NOMO-1 treated with dmso at 0.1 percent for 144 hours (cell line): ENCODE measurements at regions not wholly inside any gene's neighbourhood (a gene's known extent, or its start where the extent isn't known, plus 50 kb on each side); places are given as distances from the start of the nearest gene placed in this dataset.
"Not testable (repeated sequence)": the region's sequence is repeated elsewhere in the genome, so short reads cannot be mapped to it uniquely, and the experiment has no call there.

Experiments used
- DNase-seq: peaks from one replicate; lab custom pipeline; 2025; ENCODE audit not compliant: unreplicated experiment; lab: John Stamatoyannopoulos, UW

- no peak for DNase-seq
Measured at GRCh38 chr10:36574207-36574606, 551.2 kb upstream of the ANKRD30A start.

GRCh38 chr10:36573246-36573645 is 552.2 kb upstream of the ANKRD30A start:
- no peak for DNase-seq

GRCh38 chr10:36564433-36564832 is 561.0 kb upstream of the ANKRD30A start:
- DNase-seq: no peak

GRCh38 chr10:36559412-36560400 is 565.7 kb upstream of the ANKRD30A start:
- DNase-seq: no peak

GRCh38 chr10:36556468-36556867 is 568.9 kb upstream of the ANKRD30A start:
- DNase-seq: no peak

GRCh38 chr10:36555036-36555435 is 570.4 kb upstream of the ANKRD30A start:
- no peak for DNase-seq

GRCh38 chr10:36547965-36548364 is 577.4 kb upstream of the ANKRD30A start:
- DNase-seq: no peak

- no peak for DNase-seq
Measured at GRCh38 chr10:36542493-36542892, 582.9 kb upstream of the ANKRD30A start.

- DNase-seq: no peak
Measured at GRCh38 chr10:36540611-36541010, 584.8 kb upstream of the ANKRD30A start.

GRCh38 chr10:36538953-36539586 is 586.3 kb upstream of the ANKRD30A start:
- DNase-seq: no peak

- peak; percentile 12 for DNase-seq
Measured at GRCh38 chr10:36534471-36535002, 590.9 kb upstream of the ANKRD30A start.

- DNase-seq: no peak
Measured at GRCh38 chr10:36533861-36534260, 591.5 kb upstream of the ANKRD30A start.

GRCh38 chr10:36533316-36533715 is 592.1 kb upstream of the ANKRD30A start:
- DNase-seq: no peak

GRCh38 chr10:36531621-36532020 is 593.8 kb upstream of the ANKRD30A start:
- no peak for DNase-seq

GRCh38 chr10:36526033-36526432 is 599.4 kb upstream of the ANKRD30A start:
- DNase-seq: no peak

- not testable (repeated sequence) for DNase-seq
Measured at GRCh38 chr10:36524126-36524525, 601.3 kb upstream of the ANKRD30A start.

GRCh38 chr10:36519909-36520308 is 605.5 kb upstream of the ANKRD30A start:
- no peak for DNase-seq

- no peak for DNase-seq
Measured at GRCh38 chr10:36516281-36516680, 609.1 kb upstream of the ANKRD30A start.

- no peak for DNase-seq
Measured at GRCh38 chr10:36515319-36515718, 610.1 kb upstream of the ANKRD30A start.

GRCh38 chr10:36507715-36508114 is 617.7 kb upstream of the ANKRD30A start:
- DNase-seq: no peak

GRCh38 chr10:36506697-36507496 is 618.5 kb upstream of the ANKRD30A start:
- no peak for DNase-seq
